SKM-1 treated with dmso at 0.1 percent for 144 hours (cell line): ENCODE measurements at regions not wholly inside any gene's neighbourhood (a gene's known extent, or its start where the extent isn't known, plus 50 kb on each side); places are given as distances from the start of the nearest gene placed in this dataset.
"Not testable (repeated sequence)": the region's sequence is repeated elsewhere in the genome, so short reads cannot be mapped to it uniquely, and the experiment has no call there.

Experiments
- DNase-seq: peaks from one replicate; lab custom pipeline; 2025; ENCODE audit not compliant: unreplicated experiment; lab: John Stamatoyannopoulos, UW

GRCh38 chr3:22732641-22733040 lies 470.5 kb upstream of the UBE2E2 start:
- DNase-seq: no peak

GRCh38 chr3:22734207-22734606 lies 468.9 kb upstream of the UBE2E2 start:
- DNase-seq: no peak

- DNase-seq: no peak
These were observed 468.4 kb upstream of the UBE2E2 start for GRCh38 chr3:22734756-22735155.

GRCh38 chr3:22735373-22735772 lies 467.8 kb upstream of the UBE2E2 start:
- DNase-seq: no peak

GRCh38 chr3:22743386-22743785 lies 459.7 kb upstream of the UBE2E2 start:
- not testable (repeated sequence) for DNase-seq

- no peak for DNase-seq
These were observed 457.8 kb upstream of the UBE2E2 start for GRCh38 chr3:22745321-22745720.

GRCh38 chr3:22746221-22746620 lies 456.9 kb upstream of the UBE2E2 start:
- no peak for DNase-seq

- DNase-seq: no peak
These were observed 454.6 kb upstream of the UBE2E2 start for GRCh38 chr3:22748453-22749045.

- no peak for DNase-seq
These were observed 443.4 kb upstream of the UBE2E2 start for GRCh38 chr3:22759636-22760310.

GRCh38 chr3:22765679-22766078 lies 437.4 kb upstream of the UBE2E2 start:
- DNase-seq: no peak

- no peak for DNase-seq
These were observed 425.3 kb upstream of the UBE2E2 start for GRCh38 chr3:22777834-22778233.

GRCh38 chr3:22779737-22780136 lies 423.4 kb upstream of the UBE2E2 start:
- no peak for DNase-seq

- no peak for DNase-seq
These were observed 410.6 kb upstream of the UBE2E2 start for GRCh38 chr3:22792533-22792932.

- no peak for DNase-seq
These were observed 407.2 kb upstream of the UBE2E2 start for GRCh38 chr3:22795917-22796316.

GRCh38 chr3:22798461-22798860 lies 404.7 kb upstream of the UBE2E2 start:
- DNase-seq: no peak

GRCh38 chr3:22819209-22819608 lies 383.9 kb upstream of the UBE2E2 start:
- no peak for DNase-seq

- peak; percentile 28 for DNase-seq
These were observed 368.1 kb upstream of the UBE2E2 start for GRCh38 chr3:22835041-22835440.

- no peak for DNase-seq
These were observed 367.0 kb upstream of the UBE2E2 start for GRCh38 chr3:22836131-22836530.

- DNase-seq: no peak
These were observed 359.3 kb upstream of the UBE2E2 start for GRCh38 chr3:22843854-22844253.

- DNase-seq: no peak
These were observed 356.6 kb upstream of the UBE2E2 start for GRCh38 chr3:22846566-22846965.

- not testable (repeated sequence) for DNase-seq
These were observed 353.5 kb upstream of the UBE2E2 start for GRCh38 chr3:22849583-22849982.

GRCh38 chr3:22856811-22857210 lies 346.3 kb upstream of the UBE2E2 start:
- DNase-seq: no peak

- no peak for DNase-seq
These were observed 344.6 kb upstream of the UBE2E2 start for GRCh38 chr3:22858486-22858885.
